Hepatocyte (in vitro differentiated cells): ENCODE measurements at regions not wholly inside any gene's neighbourhood (a gene's known extent, or its start where the extent isn't known, plus 50 kb on each side); places are given as distances from the start of the nearest gene placed in this dataset.

Experiments
- CTCF ChIP-seq: fragments of 200-600 bp; sonication (generic); IDR thresholded peaks from 2 replicates; pipeline ENCODE4 v1.5.1; 2016; ENCODE audit warnings: antibody characterized with exemption, mild to moderate bottlenecking; ENCODE audit not compliant: poor library complexity
- EZH2 ChIP-seq: fragments of 200-600 bp; sonication (generic); IDR thresholded peaks from 2 replicates; pipeline ENCODE4 v1.6.1; 2016; ENCODE audit warnings: antibody characterized with exemption, mild to moderate bottlenecking, borderline replicate concordance
- EZH2phosphoT487 ChIP-seq: fragments of 200-600 bp; sonication (generic); IDR thresholded peaks from one replicate; pipeline ENCODE4 v1.6.1; 2018; ENCODE audit warnings: antibody characterized with exemption, mild to moderate bottlenecking, low read depth, moderate library complexity; ENCODE audit not compliant: unreplicated experiment, severe bottlenecking

GRCh38 chr2:175834477-175834876, 167.6 kb downstream of the LNPK start:
- TF ChIP-seq CTCF (no peak), EZH2 (no peak), EZH2phosphoT487 (no peak)
